HG02763 (cell line): ENCODE measurements at regions not wholly inside any gene's neighbourhood (a gene's known extent, or its start where the extent isn't known, plus 50 kb on each side); places are given as distances from the start of the nearest gene placed in this dataset.

ENCODE experiments used
- ATAC-seq: cut with Tn5 transposase; IDR thresholded peaks from one replicate; pipeline ENCODE4 v1.9.1; 2021; ENCODE audit warnings: mild to moderate bottlenecking, moderate library complexity; ENCODE audit not compliant: unreplicated experiment

GRCh38 chr5:87954121-87954520, 314.5 kb downstream of the TMEM161B start:
- ATAC-seq: no peak

DNA sequence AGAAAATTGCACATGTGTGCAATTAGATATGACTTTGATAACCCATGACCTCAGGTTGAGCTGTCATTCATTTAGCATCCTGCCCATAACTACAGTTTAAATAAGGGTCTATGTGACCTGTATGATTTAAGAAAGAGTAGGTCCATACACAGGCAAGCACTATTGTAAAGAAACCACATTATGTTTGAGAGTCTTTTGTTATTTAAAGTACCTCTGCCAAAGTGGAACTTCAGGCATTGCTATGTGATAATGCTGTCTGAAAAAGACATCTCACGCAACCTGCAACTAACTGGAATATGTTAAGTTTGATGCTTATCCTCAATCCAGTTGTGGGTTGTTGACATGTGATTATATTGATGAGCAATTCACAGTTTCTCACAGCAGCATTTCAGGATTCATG, 317.0 kb downstream of the TMEM161B start:
- no peak for ATAC-seq

GRCh38 chr5:87949676-87950631, 318.7 kb downstream of the TMEM161B start:
- ATAC-seq: no peak

DNA sequence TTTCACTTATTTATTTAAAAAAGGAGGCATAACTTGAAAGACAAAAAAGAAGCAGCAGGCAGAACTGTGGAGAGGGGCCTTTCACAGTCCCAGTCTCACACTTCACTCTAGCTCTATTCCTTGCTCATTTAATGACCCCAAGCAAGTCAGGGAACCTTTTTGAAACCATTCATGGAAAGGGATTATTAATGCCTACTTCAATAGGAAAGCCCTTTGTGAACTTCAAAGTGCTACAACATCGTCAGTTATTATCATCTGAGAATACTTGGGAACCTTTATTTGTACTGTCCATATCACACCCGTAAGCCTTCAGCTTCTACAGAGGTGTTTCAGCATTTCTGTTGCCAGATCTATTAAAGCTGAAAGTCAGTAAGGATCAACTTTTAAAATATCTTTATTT, 320.2 kb downstream of the TMEM161B start:
- no peak for ATAC-seq

GRCh38 chr5:87946271-87946670, 322.4 kb downstream of the TMEM161B start:
- ATAC-seq: no peak

DNA sequence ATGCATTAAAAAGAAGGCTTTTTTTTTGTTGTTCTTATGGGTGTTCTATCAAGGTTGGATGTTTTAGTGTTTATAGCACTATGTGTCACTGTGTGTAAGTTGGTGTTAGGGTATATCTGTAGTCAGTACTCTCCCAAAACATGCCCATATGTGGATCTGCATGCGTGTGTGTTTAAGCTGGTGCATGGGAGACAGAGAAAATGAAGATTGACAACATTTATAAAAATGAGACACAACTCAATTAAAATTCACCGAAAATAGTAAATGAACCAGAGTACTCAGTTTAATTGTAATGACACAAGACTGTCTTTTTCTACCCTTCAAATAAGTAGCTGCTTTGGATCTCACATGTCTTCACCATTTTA, 323.4 kb downstream of the TMEM161B start:
- no peak for ATAC-seq

- no peak for ATAC-seq
Observed at GRCh38 chr5:87944553-87945285, 323.9 kb downstream of the TMEM161B start.

GRCh38 chr5:87940775-87941174, 327.9 kb downstream of the TMEM161B start:
- ATAC-seq: no peak

DNA sequence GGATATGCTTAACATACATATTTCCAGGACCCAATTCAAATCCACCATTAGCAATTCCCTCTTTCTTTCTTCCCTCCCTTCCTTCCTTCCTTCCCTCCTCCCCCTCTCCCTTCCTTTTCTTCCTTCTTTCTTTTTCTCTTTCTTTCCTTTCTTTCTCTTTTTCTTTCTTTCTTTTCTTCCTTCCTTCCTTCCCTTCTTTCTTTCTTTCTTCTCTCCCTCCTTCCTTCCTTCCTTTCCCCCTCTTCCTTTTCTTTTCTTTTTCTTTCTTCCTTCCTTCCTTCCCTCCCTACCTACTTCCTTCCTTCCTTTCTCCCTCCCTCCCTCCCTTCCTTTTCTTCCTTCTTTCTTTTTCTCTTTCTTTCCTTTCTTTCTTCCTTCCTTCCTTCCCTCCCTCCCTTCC, 332.0 kb downstream of the TMEM161B start:
- ATAC-seq: no peak

- no peak for ATAC-seq
Observed at GRCh38 chr5:87924436-87924835, 344.2 kb downstream of the TMEM161B start.

DNA sequence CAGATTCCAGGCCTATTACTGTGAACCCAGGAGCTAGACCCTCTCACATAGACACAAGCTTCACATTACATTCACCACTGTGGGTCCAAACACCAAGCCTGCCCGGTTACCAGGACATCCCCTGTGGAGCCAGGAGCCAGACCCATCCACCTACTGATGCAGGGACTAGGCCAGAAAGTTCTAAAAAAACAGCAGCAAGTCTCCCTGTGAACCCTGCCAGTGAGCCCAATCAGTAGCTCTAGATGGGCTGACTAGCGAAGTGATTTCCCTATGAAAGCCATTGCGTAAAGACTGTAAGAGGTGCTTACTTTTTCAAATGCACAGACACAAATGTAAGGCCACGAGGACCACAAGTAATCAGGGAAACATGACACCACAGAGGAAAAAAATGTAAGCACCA, 352.3 kb downstream of the TMEM161B start:
- ATAC-seq: no peak

GRCh38 chr5:87912419-87912818, 356.2 kb downstream of the TMEM161B start:
- no peak for ATAC-seq

DNA sequence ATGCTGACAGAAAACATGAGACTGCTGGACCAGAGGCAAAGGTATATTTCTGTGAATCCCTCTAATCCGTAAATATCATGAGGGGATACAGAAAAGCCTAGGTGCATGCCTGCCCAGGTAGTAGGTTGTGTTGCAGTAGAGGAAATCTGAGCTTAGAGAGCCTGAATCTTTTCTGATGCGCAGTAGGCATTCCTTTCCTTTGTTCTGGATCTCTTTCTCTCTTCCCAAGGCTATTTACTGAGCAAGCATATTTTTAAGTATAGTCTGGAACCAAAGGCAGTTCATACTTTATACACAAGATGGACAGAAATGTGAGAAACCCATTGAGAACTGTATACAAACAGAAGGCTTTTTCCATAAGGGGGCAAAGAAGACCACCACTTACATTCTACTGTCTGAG, 359.3 kb downstream of the TMEM161B start:
- no peak for ATAC-seq

- no peak for ATAC-seq
Observed at GRCh38 chr5:87906962-87907361, 361.7 kb downstream of the TMEM161B start.

GRCh38 chr5:87900419-87900818, 368.2 kb downstream of the TMEM161B start:
- ATAC-seq: no peak

- ATAC-seq: peak; percentile 53
Observed at GRCh38 chr5:87899721-87900131, 368.9 kb downstream of the TMEM161B start.

- ATAC-seq: no peak
Observed at GRCh38 chr5:87899208-87899661, 369.4 kb downstream of the TMEM161B start.

- no peak for ATAC-seq
Observed at GRCh38 chr5:87898574-87898973, 370.1 kb downstream of the TMEM161B start.

DNA sequence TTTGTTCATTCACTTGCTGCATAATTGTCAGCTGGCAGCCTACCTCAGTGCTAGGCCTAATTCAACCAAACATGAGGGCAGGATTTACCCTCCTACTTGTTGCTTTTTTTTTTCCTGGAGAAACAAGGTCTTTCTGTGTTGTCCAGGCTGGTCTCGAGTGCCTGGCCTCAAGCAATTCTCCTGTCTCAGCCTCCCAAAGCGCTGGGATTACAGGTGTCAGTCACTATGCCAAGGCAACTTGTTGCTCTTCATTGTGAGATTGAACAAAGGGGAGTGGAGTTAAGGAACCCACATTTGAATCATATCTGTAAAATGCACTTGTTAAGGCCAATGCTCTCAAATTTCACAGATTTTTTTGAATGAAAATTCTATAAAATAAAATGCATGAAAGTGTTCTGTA, 380.5 kb downstream of the TMEM161B start:
- ATAC-seq: no peak

GRCh38 chr5:87887247-87887646, 381.4 kb downstream of the TMEM161B start:
- ATAC-seq: no peak

GRCh38 chr5:87886164-87886563, 382.5 kb downstream of the TMEM161B start:
- ATAC-seq: no peak

DNA sequence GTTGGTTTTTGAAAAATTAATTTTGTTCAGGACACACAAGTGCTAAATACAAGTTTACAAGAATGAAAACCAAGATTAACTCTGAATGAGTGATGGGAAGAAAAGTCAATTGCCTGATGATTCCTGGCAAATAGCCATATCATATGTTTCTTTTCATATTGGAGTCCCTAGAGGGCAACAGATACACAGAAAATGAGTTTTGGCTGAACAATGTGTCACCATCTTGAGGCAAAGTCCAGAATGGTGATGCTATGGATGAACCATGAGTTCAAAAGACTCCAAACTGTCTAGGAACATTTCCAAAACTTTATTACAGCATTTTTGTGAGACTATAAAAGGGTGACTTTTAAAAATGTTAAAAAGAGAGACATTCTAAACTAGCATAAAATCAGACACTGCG, 382.9 kb downstream of the TMEM161B start:
- ATAC-seq: no peak
